SK-N-SH (cell line): ENCODE measurements at regions not wholly inside any gene's neighbourhood (a gene's known extent, or its start where the extent isn't known, plus 50 kb on each side); places are given as distances from the start of the nearest gene placed in this dataset.

ENCODE experiments used
- CTCF ChIA-PET: fragments of 300-600, 350-600 bp; formaldehyde crosslinking; extraction: SDS; loops from one replicate; lab custom pipeline; 2021; lab: Yijun Ruan, JAX
- POLR2A ChIA-PET: fragments of 350-600 bp; sonication (Branson Sonifier 250); formaldehyde crosslinking; extraction: SDS; loops from one replicate; lab custom pipeline; 2020; ENCODE audit warnings: antibody characterized with exemption, inconsistent platforms; lab: Yijun Ruan, JAX
- DNase-seq: peaks from one replicate; pipeline ENCODE4 v3.0.0; 2012
- H2AFZ ChIP-seq: fragments of 200-600 bp; sonication (generic); 2 replicates; pipeline ENCODE4 v1.8.1; 2016; ENCODE audit warnings: antibody characterized with exemption, mild to moderate bottlenecking, low read depth
- H3F3A ChIP-seq: fragments of 200-600 bp; sonication (generic); replicated peaks from 2 replicates; pipeline ENCODE3; 2016; ENCODE audit warnings: antibody characterized with exemption, mild to moderate bottlenecking; ENCODE audit not compliant: insufficient read depth
- H3K27ac ChIP-seq, 2 experiments: fragments of 200-500 bp in 1 of 2; fragments of 200-600 bp in 1 of 2; sonication (Bioruptor generic) in 1 of 2; sonication (generic), shearing (Covaris generic) in 1 of 2; 2 replicates each; pipeline versions ENCODE4 v1.5.1 to v1.6.1; 2014 to 2016; ENCODE audit warnings: low read depth in 2 of 2, inconsistent platforms in 1 of 2, low read length in 1 of 2, mild to moderate bottlenecking in 1 of 2, mixed read lengths in 1 of 2
- H3K27me3 ChIP-seq: fragments of 200-600 bp; sonication (generic), shearing (Covaris generic); 2 replicates; pipeline ENCODE4 v1.6.1; 2016; ENCODE audit warnings: mixed run types; ENCODE audit not compliant: insufficient read depth
- H3K36me3 ChIP-seq, 2 experiments: fragments of 200-500 bp in 1 of 2; fragments of 200-600 bp in 1 of 2; sonication (Bioruptor generic) in 1 of 2; sonication (generic) in 1 of 2; replicated peaks in 1 of 2; 2 replicates each; pipeline versions ENCODE3 to v1.5.1; 2014 to 2016; ENCODE audit warnings: low read length in 1 of 2, mild to moderate bottlenecking in 1 of 2; ENCODE audit not compliant: insufficient read depth in 2 of 2, control insufficient read depth in 1 of 2
- H3K4me1 ChIP-seq, 2 experiments: fragments of 200-500 bp in 1 of 2; fragments of 200-600 bp in 1 of 2; sonication (Bioruptor generic) in 1 of 2; sonication (generic), shearing (Covaris generic) in 1 of 2; 2 replicates each; pipeline versions ENCODE4 v1.5.1 to v1.6.1; 2014 to 2016; ENCODE audit warnings: low read depth in 1 of 2, low read length in 1 of 2, mixed run types in 1 of 2; ENCODE audit not compliant: insufficient read depth in 2 of 2, control insufficient read depth in 1 of 2
- H3K4me2 ChIP-seq: fragments of 200-600 bp; sonication (generic), shearing (Covaris generic); 2 replicates; pipeline ENCODE4 v1.6.1; 2017; ENCODE audit warnings: mixed run types
- H3K4me3 ChIP-seq, 2 experiments: fragments of 200-500 bp in 1 of 2; fragments of 200-600 bp in 1 of 2; sonication (Bioruptor generic) in 1 of 2; sonication (generic), shearing (Covaris generic) in 1 of 2; 2 replicates each; pipeline versions ENCODE4 v1.5.1 to v1.8.1; 2014 to 2016; ENCODE audit warnings: low read depth in 2 of 2, inconsistent platforms in 1 of 2, low read length in 1 of 2, mild to moderate bottlenecking in 1 of 2, mixed read lengths in 1 of 2, moderate library complexity in 1 of 2
- H3K79me2 ChIP-seq: fragments of 200-600 bp; sonication (generic); 2 replicates; pipeline ENCODE4 v1.8.1; 2017; ENCODE audit warnings: mild to moderate bottlenecking; ENCODE audit not compliant: insufficient read depth
- H3K9ac ChIP-seq: fragments of 200-600 bp; sonication (generic); 2 replicates; pipeline ENCODE4 v1.6.1; 2017; ENCODE audit warnings: mixed run types
- H3K9me2 ChIP-seq: fragments of 200-600 bp; sonication (generic); 2 replicates; pipeline ENCODE4 v1.6.1; 2017; ENCODE audit warnings: mixed run types
- H3K9me3 ChIP-seq: fragments of 200-600 bp; sonication (generic); 2 replicates; pipeline ENCODE4 v1.6.1; 2017; ENCODE audit warnings: mixed run types, mild to moderate bottlenecking, moderate library complexity
- H4K20me1 ChIP-seq: fragments of 200-600 bp; sonication (generic); 2 replicates; pipeline ENCODE4 v1.6.1; 2017; ENCODE audit warnings: mild to moderate bottlenecking, mixed run types; ENCODE audit not compliant: insufficient read depth
- CHD2 ChIP-seq: fragments of 150-350 bp; IDR thresholded peaks from 2 replicates; pipeline ENCODE4 v1.6.1; 2018; ENCODE audit warnings: low read length; ENCODE audit not compliant: partially characterized antibody
- EZH2phosphoT487 ChIP-seq: fragments of 200-600 bp; sonication (generic); IDR thresholded peaks from 2 replicates; pipeline ENCODE4 v1.6.1; 2017; ENCODE audit warnings: low read depth, mixed run types, mild to moderate bottlenecking, antibody characterized with exemption, moderate library complexity, borderline replicate concordance
- FOSL2 ChIP-seq: IDR thresholded peaks from 2 replicates; pipeline ENCODE4 v1.4.0; 2012; ENCODE audit warnings: low read depth, mild to moderate bottlenecking, moderate library complexity, borderline replicate concordance
- GABPA ChIP-seq: IDR thresholded peaks from 2 replicates; pipeline ENCODE4 v1.4.0; 2012; ENCODE audit warnings: low read depth, mild to moderate bottlenecking
- GATA2 ChIP-seq: sonication (generic); formaldehyde crosslinking; IDR thresholded peaks from 2 replicates; pipeline ENCODE4 v1.5.0; 2020; ENCODE audit warnings: mild to moderate bottlenecking, missing genetic modification reagents
- IRF3 ChIP-seq: fragments of 150-350 bp; IDR thresholded peaks from 2 replicates; pipeline ENCODE4 v1.6.1; 2016; ENCODE audit warnings: mild to moderate bottlenecking, low read depth, low read length
- JUND ChIP-seq: IDR thresholded peaks from 2 replicates; pipeline ENCODE4 v1.4.0; 2012
- MAX ChIP-seq: IDR thresholded peaks from 2 replicates; pipeline ENCODE4 v1.4.0; 2012; ENCODE audit warnings: low read depth
- MEF2A ChIP-seq: IDR thresholded peaks from 2 replicates; pipeline ENCODE4 v1.4.0; 2012; ENCODE audit warnings: low read depth, borderline replicate concordance
- POLR2AphosphoS5 ChIP-seq: IDR thresholded peaks from 2 replicates; pipeline ENCODE4 v1.6.1; 2012; ENCODE audit warnings: low read depth, low read length
- RAD21 ChIP-seq: IDR thresholded peaks from 2 replicates; pipeline ENCODE4 v1.6.1; 2012; ENCODE audit warnings: mild to moderate bottlenecking, low read length
- RCOR1 ChIP-seq: fragments of 150-350 bp; IDR thresholded peaks from 2 replicates; pipeline ENCODE4 v1.6.1; 2017; ENCODE audit warnings: antibody characterized with exemption, low read length
- REST ChIP-seq: IDR thresholded peaks from 2 replicates; pipeline ENCODE4 v1.6.1; 2012; ENCODE audit warnings: mild to moderate bottlenecking, low read depth, low read length, moderate library complexity
- RXRA ChIP-seq: IDR thresholded peaks from 2 replicates; pipeline ENCODE4 v1.4.0; 2012; ENCODE audit warnings: low read depth, mild to moderate bottlenecking, borderline replicate concordance
- SIN3A ChIP-seq: IDR thresholded peaks from 2 replicates; pipeline ENCODE4 v1.6.1; 2012; ENCODE audit warnings: low read depth, mild to moderate bottlenecking, low read length, moderate library complexity, borderline replicate concordance
- SMC3 ChIP-seq: IDR thresholded peaks from 2 replicates; pipeline ENCODE4 v1.6.1; 2012; ENCODE audit warnings: low read depth, low read length, improper control_type of control experiment
- TAF1 ChIP-seq: IDR thresholded peaks from 2 replicates; pipeline ENCODE4 v1.6.1; 2012; ENCODE audit warnings: low read depth, mild to moderate bottlenecking, low read length, moderate library complexity, borderline replicate concordance
- TEAD4 ChIP-seq: IDR thresholded peaks from 2 replicates; pipeline ENCODE4 v1.4.0; 2012; ENCODE audit warnings: mild to moderate bottlenecking, borderline replicate concordance; ENCODE audit not compliant: insufficient read depth
- YY1 ChIP-seq: IDR thresholded peaks from 2 replicates; pipeline ENCODE4 v1.4.0; 2012; ENCODE audit warnings: low read depth, mild to moderate bottlenecking
- WGBS: methylation state at CpG from one replicate; pipeline ENCODE4 v1.1.6; 2017; ENCODE audit warnings: low lambda C conversion rate; 5-methylcytosine and 5-hydroxymethylcytosine counted together

- ChIA-PET CTCF (interaction anchor here (1.4 kb wide), 1 partner anchor 14 kb away, joined by 3 read pairs; no protein-coding TSS in a partner anchor), POLR2A (no interaction called here)
- WGBS: 27% methylated on average over 1 of the region's 1 CpG
Observed at GRCh38 chr4:96983830-96984229, 1143.9 kb downstream of the PDHA2 start.

GRCh38 chr4:96986816-96987215 is 1146.9 kb downstream of the PDHA2 start:
- Histone ChIP-seq H3K36me3 (no peaks in the 10 kb centered on the region), H3K4me2 (no peak overlapping the region), H3K9ac (no peak overlapping the region), H3K9me3 (no peaks in the 10 kb centered on the region), H3K4me1 (no peaks in the 10 kb centered on the region), H3K9me2 (no peaks in the 10 kb centered on the region), H4K20me1 (no peaks in the 10 kb centered on the region), H3K27ac (no peak overlapping the region), H3K27me3 (no peaks in the 10 kb centered on the region), H3K79me2 (no peaks in the 10 kb centered on the region), H3K4me3 (no peak overlapping the region), H2AFZ (no peak overlapping the region), H3F3A (no peaks in the 10 kb centered on the region)
- ChIA-PET CTCF (interaction anchor here (0.6 kb wide), 1 partner anchor 17 kb away, joined by 3 read pairs; no protein-coding TSS in a partner anchor), POLR2A (no interaction called here)
- DNase-seq: no peak
- 15% methylated on average over 1 of the region's 1 CpG for WGBS
- TF ChIP-seq YY1 (no peak), FOSL2 (no peak), CHD2 (no peak), POLR2AphosphoS5 (no peak), TAF1 (no peak), SMC3 (no peak), SIN3A (no peak), RAD21 (no peak)

More at GRCh38 chr4:96983830-96984229, 1143.9 kb downstream of the PDHA2 start:
- no peak overlapping the region for H3K27ac ChIP-seq
- H3K4me1 ChIP-seq: no peaks in the 10 kb centered on the region
- no peaks in the 10 kb centered on the region for H3F3A ChIP-seq
- no peak for DNase-seq
- no peaks in the 10 kb centered on the region for H3K27me3 ChIP-seq
- no peak overlapping the region for H3K9ac ChIP-seq
- H3K79me2 ChIP-seq: no peaks in the 10 kb centered on the region
- H3K36me3 ChIP-seq: no peaks in the 10 kb centered on the region
- H3K9me2 ChIP-seq: no peaks in the 10 kb centered on the region
- no peak overlapping the region; a peak in 1 of 4 replicates for H3K4me3 ChIP-seq
- H3K9me3 ChIP-seq: no peaks in the 10 kb centered on the region
- no peaks in the 10 kb centered on the region for H4K20me1 ChIP-seq
- H3K4me2 ChIP-seq: peak overlapping the region; percentile 11; the same call in 1 of the 2 replicates
- no peak for TF ChIP-seq EZH2phosphoT487
- no peak overlapping the region for H2AFZ ChIP-seq

GRCh38 chr4:96991083-96991482 is 1151.2 kb downstream of the PDHA2 start:
- H3K9me3 ChIP-seq: no peaks in the 10 kb centered on the region
- no peak overlapping the region for H3K4me3 ChIP-seq
- no peak overlapping the region for H2AFZ ChIP-seq
- H3F3A ChIP-seq: no peaks in the 10 kb centered on the region
- no peak overlapping the region for H3K9ac ChIP-seq
- ChIA-PET CTCF (no interaction called here), POLR2A (no interaction called here)
- no peak overlapping the region for H3K27ac ChIP-seq
- WGBS: 40% methylated on average over 1 of the region's 1 CpG
- H3K9me2 ChIP-seq: no peaks in the 10 kb centered on the region
- no peaks in the 10 kb centered on the region for H3K79me2 ChIP-seq
- H3K36me3 ChIP-seq: no peaks in the 10 kb centered on the region
- H4K20me1 ChIP-seq: no peaks in the 10 kb centered on the region
- DNase-seq: no peak
- no peaks in the 10 kb centered on the region for H3K4me1 ChIP-seq
- TF ChIP-seq YY1 (no peak), MAX (no peak), IRF3 (no peak), FOSL2 (no peak), RXRA (no peak), TEAD4 (no peak), GABPA (no peak), JUND (no peak), MEF2A (no peak), RCOR1 (no peak), REST (no peak), GATA2 (CRISPR knock-in tag) (no peak)
- H3K4me2 ChIP-seq: no peak overlapping the region
- no peaks in the 10 kb centered on the region for H3K27me3 ChIP-seq
